Activated naive CD4-positive, alpha-beta T cell treated with anti-CD3 and anti-CD28 coated beads, Interleukin-2, amount 10 ng/mL, durations not matched to agents 7 days and 5 days (primary cell): ENCODE measurements at regions not wholly inside any gene's neighbourhood (a gene's known extent, or its start where the extent isn't known, plus 50 kb on each side); places are given as distances from the start of the nearest gene placed in this dataset.

Experiments used
- CTCF ChIA-PET: fragments of 350-600 bp; sonication (Branson Sonifier 250); formaldehyde crosslinking; loops from one replicate; lab custom pipeline; 2021; ENCODE audit warnings: antibody characterized with exemption; lab: Charles Lee
- DNase-seq: peaks from one replicate; pipeline ENCODE4 v3.0.0-alpha.2; 2020
- H3K27ac Mint-ChIP-seq: one replicate; pipeline ENCODE4 v1.8.0; 2021; ENCODE audit warnings: mild to moderate bottlenecking, moderate library complexity, mixed read lengths
- H3K27me3 Mint-ChIP-seq: one replicate; pipeline ENCODE4 v1.8.0; 2021; ENCODE audit warnings: mild to moderate bottlenecking, mixed read lengths
- H3K36me3 Mint-ChIP-seq: one replicate; pipeline ENCODE4 v1.8.0; 2021; ENCODE audit warnings: mixed read lengths
- H3K4me1 Mint-ChIP-seq: one replicate; pipeline ENCODE4 v1.8.0; 2021; ENCODE audit warnings: mixed read lengths
- H3K4me3 Mint-ChIP-seq: one replicate; pipeline ENCODE4 v1.8.0; 2021; ENCODE audit warnings: mild to moderate bottlenecking, moderate library complexity, mixed read lengths
- H3K9me3 Mint-ChIP-seq: one replicate; pipeline ENCODE4 v1.8.0; 2021; ENCODE audit warnings: mixed read lengths

DNA sequence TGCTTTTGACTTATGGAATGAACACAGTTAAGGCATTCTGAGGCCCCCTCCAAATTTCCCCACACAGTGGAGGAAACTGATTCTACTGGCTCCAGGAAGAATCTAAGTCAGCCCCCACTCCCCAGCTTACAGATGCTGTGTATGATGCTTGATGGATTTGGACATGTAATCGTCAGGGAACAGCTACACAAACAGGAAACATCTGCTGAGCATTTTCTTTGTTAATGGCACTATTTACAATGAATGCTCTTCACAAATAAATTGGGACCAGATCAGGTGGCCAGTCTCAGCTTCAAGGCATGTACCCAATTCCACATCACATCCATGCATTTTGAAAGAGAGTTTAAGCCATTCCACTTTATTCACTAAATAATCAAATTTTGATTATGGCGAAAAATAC lies 562.3 kb downstream of the SOX11 start:
- Mint-ChIP-seq H3K27ac (no peak overlapping the region), H3K4me1 (no peaks in the 10 kb centered on the region), H3K9me3 (no peaks in the 10 kb centered on the region), H3K36me3 (no peaks in the 10 kb centered on the region), H3K27me3 (no peaks in the 10 kb centered on the region), H3K4me3 (no peak overlapping the region)
- CTCF ChIA-PET: no interaction called here
- no peak for DNase-seq

DNA sequence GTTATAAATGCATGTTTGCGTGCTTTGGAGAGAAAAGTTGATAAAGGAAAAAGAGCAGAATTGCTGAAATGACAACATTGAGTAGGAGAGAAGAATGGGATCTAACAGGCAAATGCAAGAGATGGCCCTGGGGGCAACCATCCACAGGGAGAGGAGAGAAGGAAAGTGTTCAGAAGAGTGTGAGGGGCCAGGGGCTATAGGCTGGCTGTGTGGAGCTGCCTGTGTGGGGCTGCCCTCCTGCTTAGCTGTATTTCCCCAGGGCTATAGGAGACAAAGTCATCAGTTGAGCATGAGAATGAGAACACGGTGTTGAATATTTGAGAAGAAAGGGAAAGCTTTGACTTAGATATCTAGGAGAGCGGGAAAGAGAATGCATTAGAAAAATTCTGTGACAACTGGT lies 572.0 kb downstream of the SOX11 start:
- no peaks in the 10 kb centered on the region for H3K4me1 Mint-ChIP-seq
- H3K36me3 Mint-ChIP-seq: no peaks in the 10 kb centered on the region
- CTCF ChIA-PET: no interaction called here
- DNase-seq: no peak
- H3K27ac Mint-ChIP-seq: no peak overlapping the region
- H3K4me3 Mint-ChIP-seq: no peak overlapping the region
- H3K9me3 Mint-ChIP-seq: peaks cover 3% of the 10 kb centered on the region
- H3K27me3 Mint-ChIP-seq: no peaks in the 10 kb centered on the region

DNA sequence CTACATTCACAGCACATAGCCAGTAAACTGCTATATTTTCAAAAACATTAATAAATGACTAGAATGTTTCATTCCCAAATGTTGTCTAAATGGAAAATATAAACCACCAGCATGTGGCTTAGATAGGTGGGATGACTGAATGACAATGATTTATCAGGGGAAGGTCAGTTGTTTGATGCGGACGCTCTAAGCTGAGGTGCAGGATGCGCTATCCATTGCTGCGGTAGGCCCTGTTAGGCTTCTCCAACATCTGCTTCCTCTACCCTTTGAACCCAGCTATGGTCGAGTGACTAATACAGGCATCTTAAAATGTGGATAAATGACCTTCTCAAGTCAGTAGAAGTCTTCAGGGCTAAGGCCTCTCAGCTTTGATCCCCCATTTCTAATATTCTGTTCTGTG lies 584.2 kb downstream of the CMPK2 start:
- H3K4me3 Mint-ChIP-seq: no peak overlapping the region
- CTCF ChIA-PET: no interaction called here
- peaks cover 3% of the 10 kb centered on the region for H3K9me3 Mint-ChIP-seq
- no peaks in the 10 kb centered on the region for H3K4me1 Mint-ChIP-seq
- H3K27me3 Mint-ChIP-seq: no peaks in the 10 kb centered on the region
- H3K36me3 Mint-ChIP-seq: no peaks in the 10 kb centered on the region
- no peak overlapping the region for H3K27ac Mint-ChIP-seq
- DNase-seq: no peak

DNA sequence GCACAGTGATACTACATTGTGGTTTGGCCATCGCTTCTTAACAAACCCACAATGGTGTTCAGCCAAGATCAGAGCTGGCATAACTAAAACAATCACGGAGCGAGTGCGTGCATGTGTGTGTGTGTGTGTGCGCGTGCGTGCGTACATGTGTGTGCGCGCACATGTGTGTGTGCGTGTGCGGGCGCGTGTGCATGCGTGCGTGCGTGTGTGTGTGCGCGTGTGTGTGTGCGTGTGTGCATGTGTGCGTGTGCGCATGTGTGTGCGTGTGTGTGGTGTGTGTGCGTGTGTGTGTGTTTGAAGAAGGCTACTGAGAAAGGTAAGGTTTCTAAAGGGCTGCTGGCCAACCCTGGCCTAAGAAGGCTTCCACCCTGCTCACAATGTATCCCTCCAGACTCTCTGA lies 582.4 kb downstream of the CMPK2 start:
- Mint-ChIP-seq H3K36me3 (no peaks in the 10 kb centered on the region), H3K9me3 (peaks cover 3% of the 10 kb centered on the region), H3K27me3 (no peaks in the 10 kb centered on the region), H3K27ac (no peak overlapping the region), H3K4me3 (no peak overlapping the region), H3K4me1 (no peaks in the 10 kb centered on the region)
- CTCF ChIA-PET: no interaction called here
- DNase-seq: no peak

DNA sequence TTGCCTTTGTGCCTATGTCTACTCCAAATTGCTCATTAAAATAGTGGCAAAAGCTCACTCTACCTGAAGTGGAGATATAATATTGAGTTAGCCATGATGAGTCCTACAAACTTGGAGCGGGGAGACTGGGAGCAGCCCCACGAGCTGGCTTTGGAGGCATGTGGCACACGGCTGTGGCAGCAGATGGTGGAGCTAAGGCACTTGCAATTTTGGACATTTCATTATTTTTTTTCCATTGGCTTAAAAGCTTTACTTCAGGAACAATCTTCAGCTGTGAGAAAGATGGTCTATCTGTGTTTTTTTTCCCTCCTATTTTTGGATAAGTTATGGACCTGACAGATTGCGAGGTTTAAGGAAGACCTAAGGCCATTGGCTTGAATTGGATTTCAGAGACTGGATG lies 578.3 kb downstream of the CMPK2 start:
- Mint-ChIP-seq H3K36me3 (no peaks in the 10 kb centered on the region), H3K27me3 (no peaks in the 10 kb centered on the region), H3K9me3 (peaks cover 10% of the 10 kb centered on the region), H3K4me1 (no peaks in the 10 kb centered on the region), H3K4me3 (no peak overlapping the region), H3K27ac (no peak overlapping the region)
- CTCF ChIA-PET: no interaction called here
- DNase-seq: no peak

DNA sequence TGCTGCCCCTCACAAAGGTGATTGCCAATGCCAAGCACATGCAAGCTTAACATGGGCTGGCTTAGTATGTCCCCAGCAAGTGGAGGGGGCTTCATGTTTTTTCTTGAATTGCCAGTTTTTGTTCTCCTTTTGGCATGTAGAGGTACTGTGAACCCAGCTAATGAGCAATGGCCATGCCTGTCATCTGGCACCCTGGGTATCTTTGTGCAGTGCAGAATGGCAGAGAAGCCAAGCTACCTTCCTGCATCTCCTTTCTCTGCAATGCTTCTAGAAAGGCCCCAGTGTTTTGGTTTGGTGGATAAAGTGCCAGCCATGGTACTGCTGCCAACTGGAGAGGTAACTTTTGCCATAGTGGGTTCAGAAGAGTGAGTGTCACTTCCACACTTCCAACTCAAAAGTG lies 576.9 kb downstream of the CMPK2 start:
- Mint-ChIP-seq H3K27ac (no peak overlapping the region), H3K36me3 (no peaks in the 10 kb centered on the region), H3K4me3 (no peak overlapping the region), H3K4me1 (no peaks in the 10 kb centered on the region), H3K27me3 (no peaks in the 10 kb centered on the region), H3K9me3 (peaks cover 11% of the 10 kb centered on the region)
- CTCF ChIA-PET: no interaction called here
- DNase-seq: no peak

DNA sequence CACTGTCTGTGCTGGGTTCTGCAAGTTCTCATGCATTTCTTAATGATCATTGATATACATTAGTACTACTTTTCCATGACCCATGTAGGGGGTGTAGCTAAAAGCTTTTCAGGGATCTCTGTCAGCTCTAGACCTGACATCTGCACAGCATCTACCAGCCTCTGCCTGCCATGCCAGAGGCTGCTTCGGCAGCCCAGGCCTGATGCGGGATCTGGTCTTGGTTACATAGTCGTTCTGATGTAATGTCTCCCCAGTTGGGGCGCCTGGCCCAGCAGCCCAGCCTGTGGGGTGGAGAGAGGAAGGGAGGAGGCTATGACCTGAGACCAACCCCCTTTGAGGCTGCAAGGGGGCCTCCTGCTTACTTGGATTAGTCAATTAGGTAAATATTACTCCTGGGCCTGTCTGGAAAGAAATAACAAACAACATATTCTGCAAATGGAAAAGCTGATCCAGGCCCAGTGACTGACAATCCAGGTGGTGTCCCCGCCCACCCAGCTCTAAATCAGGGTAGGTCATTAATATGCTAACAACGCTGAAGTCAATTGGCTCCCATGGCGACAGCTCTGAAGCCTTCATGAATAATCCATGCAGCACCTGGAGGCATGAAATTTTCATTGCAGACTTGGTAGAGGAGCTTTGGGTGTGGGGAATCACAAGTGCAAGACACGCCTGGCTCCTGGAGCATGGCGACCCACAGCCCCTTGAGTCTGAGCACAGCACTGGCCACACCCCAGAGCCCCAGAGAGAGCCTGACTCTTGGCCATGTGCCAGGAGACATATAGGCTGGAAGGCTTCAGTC lies 575.3 kb downstream of the CMPK2 start:
- no peak overlapping the region for H3K27ac Mint-ChIP-seq
- H3K9me3 Mint-ChIP-seq: peaks cover 15% of the 10 kb centered on the region
- no peak overlapping the region for H3K4me3 Mint-ChIP-seq
- H3K36me3 Mint-ChIP-seq: no peaks in the 10 kb centered on the region
- CTCF ChIA-PET: no interaction called here
- no peaks in the 10 kb centered on the region for H3K27me3 Mint-ChIP-seq
- no peak for DNase-seq
- no peaks in the 10 kb centered on the region for H3K4me1 Mint-ChIP-seq

DNA sequence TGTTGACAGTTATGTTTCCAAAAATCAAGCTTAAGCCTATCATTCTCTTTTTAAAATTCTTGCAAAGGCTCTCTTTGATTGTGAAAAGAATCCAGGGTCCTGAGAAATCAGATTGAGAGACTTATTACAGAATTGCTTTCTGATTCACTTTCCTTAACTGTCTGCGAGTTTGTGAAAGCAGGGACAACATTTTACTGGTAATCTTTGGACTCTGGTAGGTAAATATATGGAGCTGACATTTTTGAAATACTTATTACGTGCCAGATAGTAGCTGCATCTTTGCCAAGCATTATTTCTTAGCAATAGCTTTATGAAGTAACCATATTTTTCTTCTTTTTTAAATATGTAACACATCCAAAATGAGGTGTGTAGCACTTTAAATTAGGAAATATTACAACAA lies 570.9 kb downstream of the CMPK2 start:
- CTCF ChIA-PET: no interaction called here
- Mint-ChIP-seq H3K27me3 (no peaks in the 10 kb centered on the region), H3K9me3 (peaks cover 11% of the 10 kb centered on the region), H3K4me1 (no peaks in the 10 kb centered on the region), H3K4me3 (no peak overlapping the region), H3K27ac (no peak overlapping the region), H3K36me3 (no peaks in the 10 kb centered on the region)
- no peak for DNase-seq

DNA sequence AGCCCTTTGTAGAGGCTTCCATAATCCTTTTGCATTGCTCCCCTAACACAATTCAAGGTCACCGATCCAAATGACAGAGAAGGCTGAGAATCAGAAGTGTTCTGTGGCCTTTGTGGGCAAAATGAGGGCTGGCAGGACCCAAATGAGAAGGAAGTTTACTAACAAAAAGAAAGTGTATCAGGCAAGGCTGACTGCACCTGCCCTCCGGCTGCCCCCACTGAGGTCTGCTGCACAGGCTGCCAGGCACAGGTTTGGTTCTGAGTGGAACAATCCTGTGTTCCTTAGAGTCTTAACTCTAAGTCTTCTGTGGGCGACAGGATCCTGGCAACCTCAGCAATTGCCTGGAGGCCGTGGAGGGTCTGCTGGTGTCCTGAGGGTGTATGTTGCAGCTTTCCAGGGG lies 568.5 kb downstream of the CMPK2 start:
- Mint-ChIP-seq H3K4me1 (no peaks in the 10 kb centered on the region), H3K36me3 (no peaks in the 10 kb centered on the region), H3K27me3 (no peaks in the 10 kb centered on the region), H3K27ac (no peak overlapping the region), H3K9me3 (peaks cover 7% of the 10 kb centered on the region), H3K4me3 (no peak overlapping the region)
- no peak for DNase-seq
- CTCF ChIA-PET: no interaction called here

DNA sequence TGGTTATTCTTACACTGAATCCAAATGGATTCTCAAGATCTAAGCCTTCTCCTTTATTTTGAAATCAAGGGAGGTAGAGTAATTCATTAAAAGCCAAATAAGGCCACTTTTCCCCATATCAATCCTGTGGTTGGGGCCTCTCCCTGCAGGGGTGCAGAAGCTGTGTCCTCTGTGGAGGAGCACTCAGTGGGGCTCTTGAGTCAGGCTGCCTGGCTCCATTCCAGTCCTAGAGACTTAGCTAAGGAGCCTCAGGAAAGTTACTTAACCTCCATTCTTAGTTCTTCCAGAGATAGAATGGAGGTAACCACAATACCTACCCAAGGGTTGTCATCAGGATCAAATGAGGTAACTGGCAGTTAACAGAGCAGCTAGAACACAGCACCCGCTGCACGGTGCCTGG lies 564.3 kb downstream of the CMPK2 start:
- H3K27ac Mint-ChIP-seq: no peak overlapping the region
- CTCF ChIA-PET: no interaction called here
- no peak for DNase-seq

DNA sequence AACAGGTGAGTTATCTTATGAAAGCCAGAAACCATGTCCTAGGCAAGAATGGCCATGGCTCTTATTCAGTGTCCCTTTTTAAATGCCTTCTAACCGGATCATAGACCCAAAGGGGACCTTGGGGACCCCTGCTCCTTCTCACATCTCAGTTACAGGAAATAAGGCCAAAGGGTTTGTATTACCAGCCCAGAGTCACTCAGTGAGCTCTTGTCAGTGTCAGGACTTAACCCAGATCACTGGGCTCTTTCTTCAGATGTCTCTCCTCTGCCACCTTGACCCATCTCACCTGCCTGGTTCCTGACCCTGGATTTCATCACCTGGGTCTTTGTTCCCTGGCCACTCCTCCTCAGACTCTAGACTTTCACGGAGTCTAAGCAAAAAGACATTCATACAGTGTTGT lies 556.7 kb downstream of the CMPK2 start:
- no peak for DNase-seq
- CTCF ChIA-PET: no interaction called here
- Mint-ChIP-seq H3K27ac (no peak overlapping the region), H3K9me3 (no peaks in the 10 kb centered on the region), H3K27me3 (no peaks in the 10 kb centered on the region), H3K36me3 (no peaks in the 10 kb centered on the region), H3K4me3 (no peak overlapping the region), H3K4me1 (no peaks in the 10 kb centered on the region)

More for the DNA sequence above, 564.3 kb downstream of the CMPK2 start:
- no peaks in the 10 kb centered on the region for H3K9me3 Mint-ChIP-seq
- no peak overlapping the region for H3K4me3 Mint-ChIP-seq
- H3K4me1 Mint-ChIP-seq: no peaks in the 10 kb centered on the region
- no peaks in the 10 kb centered on the region for H3K27me3 Mint-ChIP-seq
- H3K36me3 Mint-ChIP-seq: no peaks in the 10 kb centered on the region

DNA sequence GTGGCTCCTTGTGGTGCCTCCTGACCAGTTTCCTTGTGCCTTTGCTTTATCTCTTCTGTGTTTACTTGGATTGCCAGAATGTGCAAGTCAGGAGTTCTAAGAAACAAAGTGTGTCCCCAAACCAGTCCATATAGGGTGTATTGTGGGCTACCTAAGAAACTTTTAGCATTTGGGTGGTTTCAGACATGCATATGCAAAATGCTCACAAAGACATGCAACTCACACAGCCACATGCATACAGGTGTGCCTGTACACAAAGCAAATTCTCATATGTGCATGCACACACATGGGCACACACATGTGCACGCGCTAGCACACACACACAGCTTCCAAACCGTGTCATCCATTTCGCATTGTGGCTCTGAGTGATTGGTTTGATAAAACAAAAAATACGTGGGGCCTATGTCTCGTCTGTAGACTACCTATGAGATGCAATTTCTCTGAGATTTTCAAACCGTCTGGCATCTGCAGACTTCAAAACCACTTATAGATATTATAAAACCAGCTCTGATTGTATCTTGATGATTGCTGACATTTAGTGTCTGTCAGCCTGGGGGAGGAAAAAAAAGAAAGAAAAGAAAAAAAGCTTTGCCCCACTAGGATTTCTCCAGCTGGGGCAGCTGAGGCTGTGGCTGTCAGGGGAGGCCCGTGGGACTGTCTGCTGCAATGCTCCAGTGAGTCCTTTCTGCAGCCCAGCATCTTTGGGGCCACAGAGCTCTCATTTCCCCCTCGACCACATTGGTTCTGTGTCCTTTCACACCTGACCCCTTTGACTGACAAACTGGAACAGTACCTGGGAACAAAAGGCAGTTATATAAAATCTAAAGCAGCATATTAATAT lies 556.1 kb downstream of the CMPK2 start:
- Mint-ChIP-seq H3K9me3 (no peaks in the 10 kb centered on the region), H3K27me3 (no peaks in the 10 kb centered on the region), H3K36me3 (no peaks in the 10 kb centered on the region), H3K4me3 (no peak overlapping the region), H3K4me1 (no peaks in the 10 kb centered on the region), H3K27ac (no peak overlapping the region)
- CTCF ChIA-PET: no interaction called here
- no peak for DNase-seq

DNA sequence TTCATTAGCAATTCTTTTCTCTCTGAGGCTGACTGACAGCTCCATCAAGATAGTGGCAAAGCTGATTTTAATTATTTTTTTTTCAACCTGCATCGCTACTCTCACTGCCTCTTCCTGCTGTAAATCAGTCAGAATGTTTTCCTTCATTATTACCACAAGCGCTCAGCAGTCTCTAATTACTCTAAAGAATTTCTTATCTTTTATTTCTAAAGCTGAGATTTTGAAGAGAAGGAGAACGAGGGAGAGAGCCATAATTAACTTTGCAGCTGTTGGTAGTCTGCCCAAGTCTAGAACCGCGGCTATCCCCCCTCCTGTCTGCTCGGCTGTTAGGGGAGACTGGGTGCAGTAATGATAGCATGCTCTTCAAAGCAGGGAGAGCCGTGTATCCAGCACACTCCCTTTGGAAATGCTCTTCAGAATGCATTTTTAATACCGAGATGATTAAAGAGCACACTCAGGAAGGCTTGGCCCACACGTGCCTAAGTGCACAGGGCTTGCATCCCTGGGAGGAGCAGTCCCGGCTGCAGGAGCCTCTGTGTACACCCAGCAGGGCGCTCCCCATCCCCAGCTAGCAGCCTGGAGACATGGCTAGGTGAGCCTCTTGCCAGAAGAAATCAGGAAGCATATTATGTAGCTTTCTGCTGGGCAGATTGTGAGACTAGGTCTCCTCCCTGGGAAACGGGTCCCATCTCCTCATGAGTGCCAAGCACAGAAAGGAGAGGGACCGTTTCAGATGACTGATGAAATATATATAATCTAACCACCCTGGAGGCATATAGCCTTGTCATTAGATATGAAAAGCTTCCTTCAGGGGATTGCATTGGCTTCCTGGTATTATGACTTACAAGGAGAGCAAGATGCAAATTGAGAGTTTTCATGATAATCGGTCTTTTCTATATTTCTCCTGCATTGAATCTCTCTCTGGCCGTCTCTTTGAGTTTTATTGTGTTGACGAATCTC lies 555.2 kb downstream of the CMPK2 start:
- H3K27ac Mint-ChIP-seq: no peak overlapping the region
- no peaks in the 10 kb centered on the region for H3K9me3 Mint-ChIP-seq
- H3K4me3 Mint-ChIP-seq: no peak overlapping the region
- H3K27me3 Mint-ChIP-seq: no peaks in the 10 kb centered on the region
- H3K4me1 Mint-ChIP-seq: no peaks in the 10 kb centered on the region
- H3K36me3 Mint-ChIP-seq: no peaks in the 10 kb centered on the region
- CTCF ChIA-PET: no interaction called here
- DNase-seq: no peak

DNA sequence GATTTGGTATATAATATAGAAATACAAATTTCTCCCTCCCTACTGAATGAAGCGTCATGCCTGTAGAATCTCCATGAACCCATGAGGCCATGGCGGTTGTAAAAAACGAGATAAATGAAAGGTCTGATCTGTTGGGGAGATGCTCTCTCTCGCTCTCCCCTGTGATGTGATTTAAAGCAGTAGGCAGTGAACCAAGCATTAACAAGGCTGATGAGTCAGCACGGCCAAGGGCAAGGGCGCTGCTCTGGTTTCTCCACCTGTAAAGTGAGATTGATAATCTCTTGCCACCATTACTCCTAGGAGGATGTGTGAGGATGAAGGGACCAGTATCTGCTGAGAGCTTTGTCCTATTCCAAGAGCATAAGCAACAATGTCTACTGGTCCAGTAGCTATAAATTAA lies 553.3 kb downstream of the CMPK2 start:
- Mint-ChIP-seq H3K9me3 (no peaks in the 10 kb centered on the region), H3K4me3 (no peak overlapping the region), H3K27ac (no peak overlapping the region), H3K36me3 (no peaks in the 10 kb centered on the region), H3K27me3 (no peaks in the 10 kb centered on the region), H3K4me1 (no peaks in the 10 kb centered on the region)
- no peak for DNase-seq
- CTCF ChIA-PET: no interaction called here
